K562 (cell line): ENCODE measurements at regions not wholly inside any gene's neighbourhood (a gene's known extent, or its start where the extent isn't known, plus 50 kb on each side); places are given as distances from the start of the nearest gene placed in this dataset.

ENCODE experiments used
- ATAC-seq: fragments of 200-7000 bp; cut with Tn5 transposase; 3 replicates; pipeline ENCODE4 v1.9.1; 2020; ENCODE audit warnings: moderate library complexity
- BruUV-seq: library from RNA; stranded (reverse); fragments of 400-500 nt; replicated peaks from 2 replicates; lab custom pipeline; 2021; lab: Mats Ljungman, UMichigan
- CTCF ChIA-PET: fragments of 300-600 bp; formaldehyde crosslinking; extraction: SDS; loops from one replicate; lab custom pipeline; 2021; ENCODE audit warnings: low intra/inter-chr PET ratio; lab: Yijun Ruan, JAX
- POLR2A ChIA-PET: fragments of 300-600, 350-650 bp; sonication (Branson Sonifier 250); formaldehyde crosslinking; extraction: SDS; loops from one replicate; lab custom pipeline; 2021; ENCODE audit warnings: antibody characterized with exemption, inconsistent platforms; lab: Yijun Ruan, JAX
- DNase-seq, 4 experiments: peaks; one replicate each; pipeline versions ENCODE4 v3.0.0 to v3.0.0-alpha.2; 2011 to 2018; ENCODE audit warnings: low spot score in 3 of 4, mixed read lengths in 3 of 4; ENCODE audit errors: extremely low read depth in 1 of 4
- FAIRE-seq: peaks from 2 replicates; lab custom pipeline; 2011; peaks lifted over from hg19 to GRCh38; lab: Jason Lieb, UNC
- H2AFZ ChIP-seq: 2 replicates; pipeline ENCODE4 v1.6.0; 2011; ENCODE audit warnings: low read depth, low read length, control low read depth, inconsistent platforms
- H3K27ac ChIP-seq: fragments of 200-600 bp; 3 replicates; pipeline ENCODE4 v1.8.0; 2011; ENCODE audit warnings: low read depth, mild to moderate bottlenecking, control low read depth, inconsistent platforms, low read length, moderate library complexity, mixed read lengths; ENCODE audit errors: extremely low read depth
- H3K27me3 ChIP-seq, 2 experiments: fragments of 300-600 bp in 1 of 2; 2 replicates in 1 of 2; 3 replicates in 1 of 2; pipeline versions ENCODE4 v1.6.0 to v1.8.0; 2011; ENCODE audit warnings: inconsistent platforms in 2 of 2, low read length in 2 of 2, mild to moderate bottlenecking in 1 of 2, mixed read lengths in 1 of 2, moderate library complexity in 1 of 2; ENCODE audit not compliant: control insufficient read depth in 2 of 2, insufficient read depth in 2 of 2
- H3K36me3 ChIP-seq: fragments of 300-600 bp; 3 replicates; pipeline ENCODE4 v1.8.0; 2011; ENCODE audit warnings: mild to moderate bottlenecking, low read length, inconsistent platforms; ENCODE audit not compliant: control insufficient read depth, insufficient read depth
- H3K4me1 ChIP-seq, 2 experiments: fragments of 200-600 bp in 1 of 2; replicated peaks in 1 of 2; 2 replicates in 1 of 2; 3 replicates in 1 of 2; pipeline versions ENCODE4 v1.5.1 to v1.8.0; 2011; ENCODE audit warnings: inconsistent platforms in 2 of 2, low read length in 2 of 2, mild to moderate bottlenecking in 1 of 2, mixed read lengths in 1 of 2, moderate library complexity in 1 of 2; ENCODE audit not compliant: control insufficient read depth in 2 of 2, insufficient read depth in 2 of 2
- H3K4me2 ChIP-seq: 2 replicates; pipeline ENCODE4 v1.6.1; 2011; ENCODE audit warnings: low read length, control low read depth, inconsistent platforms, mixed read lengths; ENCODE audit not compliant: insufficient read depth
- H3K4me3 ChIP-seq: fragments of 200-600 bp; sonication (generic), shearing (Covaris generic); 2 replicates; pipeline ENCODE4 v1.5.1; 2016; ENCODE audit warnings: control low read depth, inconsistent platforms
- H3K79me2 ChIP-seq: fragments of 200-600 bp; 3 replicates; pipeline ENCODE4 v1.8.0; 2011; ENCODE audit warnings: low read length, inconsistent platforms; ENCODE audit not compliant: control insufficient read depth, insufficient read depth
- H3K9ac ChIP-seq, 2 experiments: 2 replicates each; pipeline versions ENCODE4 v1.6.0 to v1.6.1; 2011; ENCODE audit warnings: low read depth in 2 of 2, low read length in 2 of 2, control low read depth in 1 of 2, inconsistent platforms in 1 of 2, mild to moderate bottlenecking in 1 of 2, mixed read lengths in 1 of 2; ENCODE audit not compliant: insufficient read depth in 1 of 2
- H3K9me1 ChIP-seq: one replicate; pipeline ENCODE4 v1.6.0; 2011; ENCODE audit warnings: inconsistent platforms, mild to moderate bottlenecking, low read length, moderate library complexity; ENCODE audit not compliant: control insufficient read depth, insufficient read depth
- H3K9me3 ChIP-seq: replicated peaks from 2 replicates; pipeline ENCODE4 v1.5.1; 2011; ENCODE audit warnings: low read depth, low read length, inconsistent platforms; ENCODE audit not compliant: control insufficient read depth, insufficient read depth
- H4K20me1 ChIP-seq: replicated peaks from 2 replicates; pipeline ENCODE4 v1.6.1; 2011; ENCODE audit warnings: low read length, inconsistent platforms, mixed read lengths; ENCODE audit not compliant: control insufficient read depth, insufficient read depth
- CBFA2T2 ChIP-seq: fragments of 450-650 bp; conservative IDR thresholded peaks from 2 replicates; pipeline ENCODE4 v1.6.1; 2017; ENCODE audit warnings: mild to moderate bottlenecking
- DDX20 ChIP-seq: fragments of 450-650 bp; IDR thresholded peaks from 2 replicates; pipeline ENCODE4 v1.6.1; 2016; ENCODE audit warnings: missing genetic modification characterization, low read depth, mild to moderate bottlenecking, missing compliant biosample characterization, moderate library complexity
- MECOM ChIP-seq: fragments of 250-450 bp; sonication (Bioruptor Pico); IDR thresholded peaks from 2 replicates; pipeline ENCODE4 v1.8.0; 2022; ENCODE audit warnings: inconsistent platforms
- NFYB ChIP-seq: IDR thresholded peaks from 2 replicates; pipeline ENCODE4 v1.6.1; 2011; ENCODE audit warnings: mild to moderate bottlenecking, moderate library complexity; ENCODE audit not compliant: insufficient read length; ENCODE audit errors: extremely low read depth
- PBX2 ChIP-seq, 2 experiments: IDR thresholded peaks in 1 of 2; conservative IDR thresholded peaks in 1 of 2; 2 replicates each; pipeline ENCODE4 v1.6.1; 2016; ENCODE audit warnings: low read depth in 2 of 2, mild to moderate bottlenecking in 1 of 2, missing compliant biosample characterization in 1 of 2, missing genetic modification characterization in 1 of 2, moderate library complexity in 1 of 2
- RBM25 ChIP-seq: fragments of 200-400 bp; formaldehyde crosslinking; IDR thresholded peaks from 2 replicates; pipeline ENCODE4 v1.6.1; 2018; ENCODE audit warnings: low read length, low read depth, moderate library complexity; ENCODE audit not compliant: severe bottlenecking
- REST ChIP-seq, 2 experiments: fragments of 450-650 bp; formaldehyde crosslinking in 1 of 2; IDR thresholded peaks; 2 replicates each; pipeline versions ENCODE4 v1.4.0 to v1.6.1; 2014 to 2020; ENCODE audit warnings: mild to moderate bottlenecking in 2 of 2, borderline replicate concordance in 1 of 2, low read depth in 1 of 2
- WGBS: fragments of 100-300 bp; shearing (Covaris generic); methylation state at CpG from one replicate; pipeline ENCODE4 v1.1.6; 2016; ENCODE audit warnings: low coverage, mixed read lengths; ENCODE audit not compliant: insufficient coverage; ENCODE audit errors: missing lambda C conversion rate; 5-methylcytosine and 5-hydroxymethylcytosine counted together
- in situ Hi-C: fragments of 300-500 bp; cut with MboI; formaldehyde crosslinking; loops from 4 replicates; pipeline ENCODE4 v1.15.0; 2018; ENCODE audit warnings: inconsistent platforms, mixed read lengths
- intact Hi-C: fragments of 100-400 bp; cut with micrococcal nuclease; formaldehyde crosslinking; loops from 2 replicates; pipeline ENCODE4 v1.14.2; 2022
- TF ChIP-seq, protein P1 (sequence below): sonication (generic); formaldehyde crosslinking; IDR thresholded peaks from 2 replicates; pipeline ENCODE4 v1.9.0; 2022; ENCODE audit warnings: mild to moderate bottlenecking, missing genetic modification reagents

DNA sequence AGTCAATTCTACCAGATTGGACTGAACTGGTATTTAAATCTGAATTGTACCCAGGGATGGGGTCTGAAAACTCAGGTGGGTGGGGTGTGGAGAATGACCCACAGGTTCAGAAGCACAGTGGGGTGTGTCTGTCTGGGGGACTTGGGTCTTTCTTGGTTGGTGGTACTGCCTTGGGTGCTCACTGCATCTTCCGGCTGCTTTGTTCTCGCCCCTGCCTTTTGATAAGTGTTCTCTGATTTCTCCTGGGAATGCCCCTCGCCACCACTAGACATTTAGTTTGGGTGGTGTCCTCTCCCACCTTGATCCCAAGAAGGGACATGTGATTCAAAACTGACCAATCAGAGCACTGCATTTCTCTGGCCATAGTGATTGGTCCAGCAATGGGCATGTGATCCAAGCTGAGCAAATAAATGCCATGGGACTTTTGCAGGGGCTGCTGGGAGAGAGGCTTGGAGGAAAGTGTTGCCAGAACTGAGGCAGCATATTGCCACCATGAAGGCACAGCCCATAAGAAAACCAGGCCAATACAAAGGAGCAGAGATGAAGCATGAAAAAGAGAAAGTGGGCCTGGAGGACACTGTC is 270.5 kb downstream of the NPHP4 start:
- no peak overlapping the region for H3K4me3 ChIP-seq
- ATAC-seq (peak; percentile 63), FAIRE-seq (peak; percentile 55), DNase-seq (peak in 3 of 4 experiments; percentile 65 to 74 (median 72))
- no peak overlapping the region for H3K4me2 ChIP-seq
- H3K4me1 ChIP-seq: no peaks in the 10 kb centered on the region
- in situ Hi-C loops (no loop called here), intact Hi-C loops (no loop called here)
- 0 out of 2 replicates have a peak, but pooled peaks cover 3% of the 10 kb centered on the region for H4K20me1 ChIP-seq
- H2AFZ ChIP-seq: no peak overlapping the region
- H3K9me3 ChIP-seq: no peaks in the 10 kb centered on the region
- no peaks in the 10 kb centered on the region for H3K9me1 ChIP-seq
- H3K79me2 ChIP-seq: no peaks in the 10 kb centered on the region
- H3K27ac ChIP-seq: no peak overlapping the region
- peaks cover 21 to 46% of the 10 kb centered on the region in 2 experiments; a peak in 4 of 5 replicates for H3K27me3 ChIP-seq
- H3K9ac ChIP-seq: no peak overlapping the region
- 7% methylated on average over 3 of the region's 3 CpGs for WGBS
- H3K36me3 ChIP-seq: no peaks in the 10 kb centered on the region
- ChIA-PET POLR2A (no interaction called here), CTCF (no interaction called here)
- no TSS peak for BruUV-seq
- TF ChIP-seq CBFA2T2 (0 out of 2 replicates have a peak, but pooled peaks have one; percentile 9), RBM25 (peak; percentile 45), DDX20 (tag) (no peak), PBX2 (CRISPR knock-in tag; IDR thresholded peaks at IDR 0.05; ENCODE audit: low read depth) (no peak), PBX2 (tag; conservative IDR thresholded peaks at IDR 0.05; ENCODE audit: low read depth) (no peak), MECOM (CRISPR knock-in tag) (no peak), REST (IDR thresholded peaks at IDR 0.05; ENCODE audit: borderline replicate concordance) (0 out of 2 replicates have a peak, but pooled peaks have one; percentile 9), REST (CRISPR knock-in tag; IDR thresholded peaks at IDR 0.05; ENCODE audit: low read depth) (no peak), NFYB (peak; percentile 57)
- TF ChIP-seq, protein P1, sequence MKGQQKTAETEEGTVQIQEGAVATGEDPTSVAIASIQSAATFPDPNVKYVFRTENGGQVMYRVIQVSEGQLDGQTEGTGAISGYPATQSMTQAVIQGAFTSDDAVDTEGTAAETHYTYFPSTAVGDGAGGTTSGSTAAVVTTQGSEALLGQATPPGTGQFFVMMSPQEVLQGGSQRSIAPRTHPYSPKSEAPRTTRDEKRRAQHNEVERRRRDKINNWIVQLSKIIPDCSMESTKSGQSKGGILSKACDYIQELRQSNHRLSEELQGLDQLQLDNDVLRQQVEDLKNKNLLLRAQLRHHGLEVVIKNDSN (CRISPR knock-in tag): peak; percentile 77
